Right lobe of liver (tissue), 6 donors: ENCODE measurements at regions not wholly inside any gene's neighbourhood (a gene's known extent, or its start where the extent isn't known, plus 50 kb on each side); places are given as distances from the start of the nearest gene placed in this dataset.

Source experiments
- ATAC-seq, 4 donors: fragments of 200-7000 bp; cut with Tn5 transposase; one replicate each; pipeline ENCODE4 v1.9.1; 2020; ENCODE audit warnings: mild to moderate bottlenecking in 4 of 4, moderate library complexity in 4 of 4
- DNase-seq, 3 donors: peaks; one replicate each; pipeline ENCODE4 v3.0.0-alpha.2; 2020
- H3K27ac ChIP-seq, 3 donors: fragments of 200-600 bp; one replicate each; pipeline ENCODE4 v1.8.0; 2022
- H3K27me3 ChIP-seq, 2 donors: fragments of 200-600 bp; one replicate each; pipeline ENCODE4 v1.8.0; 2022
- H3K36me3 ChIP-seq, 4 donors: fragments of 200-600 bp; sonication (generic) in 1 of 4; one replicate each; pipeline versions ENCODE4 v1.5.1 to v1.8.0; 2017 to 2022; ENCODE audit warnings: control low read depth in 1 of 4
- H3K4me1 ChIP-seq, 4 donors: fragments of 200-600 bp; sonication (generic) in 1 of 4; one replicate each; pipeline versions ENCODE4 v1.5.1 to v1.8.0; 2017 to 2022; ENCODE audit warnings: control low read depth in 1 of 4
- H3K4me3 ChIP-seq, 3 donors: fragments of 200-600 bp; one replicate each; pipeline ENCODE4 v1.8.0; 2022
- H3K9me3 ChIP-seq, 4 donors: fragments of 200-600 bp; sonication (generic) in 1 of 4; one replicate each; pipeline versions ENCODE4 v1.5.1 to v1.8.0; 2017 to 2022; ENCODE audit warnings: control low read depth in 1 of 4
- CTCF ChIP-seq, 4 donors: fragments of 200-600 bp in 3 of 4; fragments of 450-650 bp in 1 of 4; IDR thresholded peaks; one replicate each; pipeline versions ENCODE4 v1.5.1 to v1.8.0; 2016 to 2022; ENCODE audit warnings: antibody characterized with exemption in 4 of 4, mild to moderate bottlenecking in 2 of 4
- POLR2A ChIP-seq: fragments of 450-650 bp; IDR thresholded peaks from one replicate; pipeline ENCODE4 v1.6.1; 2017; ENCODE audit warnings: antibody characterized with exemption, mild to moderate bottlenecking
- WGBS: methylation state at CpG from one replicate; pipeline ENCODE4 v1.1.6; 2018; ENCODE audit warnings: low coverage, low lambda C conversion rate; ENCODE audit not compliant: insufficient coverage; ENCODE audit errors: missing lambda C conversion rate; 5-methylcytosine and 5-hydroxymethylcytosine counted together
- intact Hi-C, 2 donors: fragments of 100-400 bp; cut with DNase I; formaldehyde crosslinking; loops; one replicate each; pipeline versions ENCODE4 v1.11.2 to v1.14.1; 2022
- donor health status: DM: no; HTN: yes; CAD: no.
- donor health status: DM: no; HTN: no; CAD: no.
- donor health status: DM: no; HTN: no; CAD: no.
- donor health status: DM: no; HTN: yes; CAD: no.
- donor health status: DM: no; HTN: yes; CAD: no.

- no peak overlapping the region for H3K4me3 ChIP-seq
- no peaks in the 10 kb centered on the region for H3K36me3 ChIP-seq
- no peak for TF ChIP-seq POLR2A
- no peak for TF ChIP-seq CTCF (IDR thresholded peaks at IDR 0.05)
- no peaks in the 10 kb centered on the region for H3K4me1 ChIP-seq
- H3K9me3 ChIP-seq: no peaks in the 10 kb centered on the region
- no peaks in the 10 kb centered on the region for H3K27me3 ChIP-seq
- no peak overlapping the region for H3K27ac ChIP-seq
- intact Hi-C loops: no loop called here
- no peak for ATAC-seq
- DNase-seq: no peak
- 53% methylated on average over 2 of the region's 2 CpGs for WGBS
These were observed 903.4 kb downstream of the TECRL start for GRCh38 chr4:63505714-63506460.

- Histone ChIP-seq H3K36me3 (no peaks in the 10 kb centered on the region), H3K4me1 (no peaks in the 10 kb centered on the region), H3K9me3 (no peaks in the 10 kb centered on the region), H3K4me3 (no peak overlapping the region), H3K27me3 (no peaks in the 10 kb centered on the region), H3K27ac (no peak overlapping the region)
- ATAC-seq (no peak), DNase-seq (no peak)
- intact Hi-C loops: no loop called here
- no peak for TF ChIP-seq POLR2A
- no peak for TF ChIP-seq CTCF (IDR thresholded peaks at IDR 0.05)
These were observed 916.0 kb downstream of the TECRL start for GRCh38 chr4:63493265-63493664.

- intact Hi-C loops: no loop called here
- H3K9me3 ChIP-seq: no peaks in the 10 kb centered on the region
- TF ChIP-seq CTCF (IDR thresholded peaks at IDR 0.05) (no peak), POLR2A (no peak)
These were observed 916.7 kb downstream of the TECRL start for GRCh38 chr4:63492515-63492914.

GRCh38 chr4:63464393-63464792 lies 944.9 kb downstream of the TECRL start:
- TF ChIP-seq CTCF (IDR thresholded peaks at IDR 0.05) (no peak), POLR2A (no peak)
- Histone ChIP-seq H3K27ac (no peak overlapping the region), H3K9me3 (no peaks in the 10 kb centered on the region), H3K27me3 (no peaks in the 10 kb centered on the region), H3K4me3 (no peak overlapping the region), H3K4me1 (no peaks in the 10 kb centered on the region), H3K36me3 (no peaks in the 10 kb centered on the region)
- ATAC-seq (no peak), DNase-seq (no peak)
- WGBS: no CpG with 5 or more reads among the region's 4 CpGs
- intact Hi-C loops: no loop called here

More at GRCh38 chr4:63492515-63492914, 916.7 kb downstream of the TECRL start:
- Histone ChIP-seq H3K27me3 (no peaks in the 10 kb centered on the region), H3K36me3 (no peaks in the 10 kb centered on the region), H3K4me3 (no peak overlapping the region), H3K27ac (no peak overlapping the region), H3K4me1 (no peaks in the 10 kb centered on the region)
- DNase-seq (no peak), ATAC-seq (no peak)

GRCh38 chr4:63460075-63460474 lies 949.2 kb downstream of the TECRL start:
- WGBS: 64% methylated on average over 1 of the region's 2 CpGs
- H3K4me3 ChIP-seq: no peak overlapping the region
- H3K27me3 ChIP-seq: no peaks in the 10 kb centered on the region
- no peak overlapping the region for H3K27ac ChIP-seq
- no peak for ATAC-seq
- no peaks in the 10 kb centered on the region for H3K9me3 ChIP-seq
- intact Hi-C loops: no loop called here
- DNase-seq: no peak
- H3K4me1 ChIP-seq: no peaks in the 10 kb centered on the region
- TF ChIP-seq POLR2A: no peak
- no peak for TF ChIP-seq CTCF (IDR thresholded peaks at IDR 0.05)
- no peaks in the 10 kb centered on the region for H3K36me3 ChIP-seq
